Spleen (tissue), 7 donors: ENCODE measurements at regions not wholly inside any gene's neighbourhood (a gene's known extent, or its start where the extent isn't known, plus 50 kb on each side); places are given as distances from the start of the nearest gene placed in this dataset.

Source experiments
- CTCF ChIP-seq, 11 experiments: fragments of 200-600 bp in 7 of 11; fragments of 450-650 bp in 4 of 11; sonication (generic) in 4 of 11; IDR thresholded peaks in 8 of 11; conservative IDR thresholded peaks in 3 of 11; 1 replicate in 7 of 11; 2 replicates in 4 of 11; pipeline versions ENCODE4 v1.4.0 to v1.8.0; 2016 to 2021; ENCODE audit warnings: antibody characterized with exemption in 11 of 11, inconsistent platforms in 4 of 11, mild to moderate bottlenecking in 1 of 11
- POLR2A ChIP-seq, 3 donors: fragments of 450-650 bp; IDR thresholded peaks; one replicate each; pipeline ENCODE4 v1.5.1; 2017; ENCODE audit warnings: antibody characterized with exemption in 3 of 3, mild to moderate bottlenecking in 1 of 3
- donor health status: DM: no; HTN: no; CAD: no; lungs with moderate emphysema.
- donor health status: DM: no; HTN: no; CAD: no.
- donor health status: DM: no; HTN: no; CAD: no.

GRCh38 chr11:90668502-90668901 is 445.7 kb upstream of the CHORDC1 start:
- TF ChIP-seq CTCF (IDR thresholded peaks at IDR 0.05 in 8 of 11, conservative IDR thresholded peaks at IDR 0.05 in 3 of 11) (no peak), POLR2A (IDR thresholded peaks at IDR 0.05) (no peak)
